ENCODE measurements at regions not wholly inside any gene's neighbourhood (a gene's known extent, or its start where the extent isn't known, plus 50 kb on each side); places are given as distances from the start of the nearest gene placed in this dataset.

DNA sequence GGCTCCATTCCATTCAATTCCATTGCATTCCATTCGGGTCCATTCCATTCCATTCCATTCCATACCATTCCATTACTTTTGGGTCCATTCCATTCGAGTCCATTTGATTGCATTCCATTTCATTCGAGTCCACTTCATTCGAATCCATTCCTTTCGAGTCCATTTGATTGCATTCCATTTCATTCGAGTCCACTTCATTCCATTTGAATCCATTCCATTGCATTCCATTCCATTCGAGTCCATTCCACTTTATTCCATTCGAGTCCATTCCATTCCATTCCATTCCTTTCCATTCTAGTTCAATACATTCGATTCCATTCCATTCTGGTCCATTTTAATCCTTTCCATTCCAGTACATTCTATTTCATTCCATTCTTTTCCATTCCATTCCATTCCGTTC lies 334.0 kb downstream of the ZNF33B start:
- TF ChIP-seq, protein P1, sequence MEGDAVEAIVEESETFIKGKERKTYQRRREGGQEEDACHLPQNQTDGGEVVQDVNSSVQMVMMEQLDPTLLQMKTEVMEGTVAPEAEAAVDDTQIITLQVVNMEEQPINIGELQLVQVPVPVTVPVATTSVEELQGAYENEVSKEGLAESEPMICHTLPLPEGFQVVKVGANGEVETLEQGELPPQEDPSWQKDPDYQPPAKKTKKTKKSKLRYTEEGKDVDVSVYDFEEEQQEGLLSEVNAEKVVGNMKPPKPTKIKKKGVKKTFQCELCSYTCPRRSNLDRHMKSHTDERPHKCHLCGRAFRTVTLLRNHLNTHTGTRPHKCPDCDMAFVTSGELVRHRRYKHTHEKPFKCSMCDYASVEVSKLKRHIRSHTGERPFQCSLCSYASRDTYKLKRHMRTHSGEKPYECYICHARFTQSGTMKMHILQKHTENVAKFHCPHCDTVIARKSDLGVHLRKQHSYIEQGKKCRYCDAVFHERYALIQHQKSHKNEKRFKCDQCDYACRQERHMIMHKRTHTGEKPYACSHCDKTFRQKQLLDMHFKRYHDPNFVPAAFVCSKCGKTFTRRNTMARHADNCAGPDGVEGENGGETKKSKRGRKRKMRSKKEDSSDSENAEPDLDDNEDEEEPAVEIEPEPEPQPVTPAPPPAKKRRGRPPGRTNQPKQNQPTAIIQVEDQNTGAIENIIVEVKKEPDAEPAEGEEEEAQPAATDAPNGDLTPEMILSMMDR (conservative IDR thresholded peaks at IDR 0.05): no peak
- TF ChIP-seq ZFX (IDR thresholded peaks at IDR 0.05): no peak

Measured in C4-2B (cell line).